NCI-H748 (cell line): ENCODE measurements at regions not wholly inside any gene's neighbourhood (a gene's known extent, or its start where the extent isn't known, plus 50 kb on each side); places are given as distances from the start of the nearest gene placed in this dataset.
"Not testable (repeated sequence)": the region's sequence is repeated elsewhere in the genome, so short reads cannot be mapped to it uniquely, and the experiment has no call there.

Experiments used
- DNase-seq: peaks from one replicate; lab custom pipeline; 2025; ENCODE audit not compliant: unreplicated experiment; lab: John Stamatoyannopoulos, UW

- no peak for DNase-seq
Measured at GRCh38 chr2:134009440-134009839, 244.4 kb upstream of the MGAT5 start.

GRCh38 chr2:134009906-134010305, 244.0 kb upstream of the MGAT5 start:
- not testable (repeated sequence) for DNase-seq

GRCh38 chr2:134011936-134012586, 241.8 kb upstream of the MGAT5 start:
- no peak for DNase-seq

- DNase-seq = no peak
Measured at GRCh38 chr2:134014196-134014960, 239.5 kb upstream of the MGAT5 start.

GRCh38 chr2:134019871-134020270, 234.0 kb upstream of the MGAT5 start:
- DNase-seq = no peak

GRCh38 chr2:134020608-134021007, 233.3 kb upstream of the MGAT5 start:
- DNase-seq = no peak

GRCh38 chr2:134021830-134022524, 231.9 kb upstream of the MGAT5 start:
- no peak for DNase-seq

- no peak for DNase-seq
Measured at GRCh38 chr2:134023854-134024253, 230.0 kb upstream of the MGAT5 start.

- no peak for DNase-seq
Measured at GRCh38 chr2:134027980-134028379, 225.9 kb upstream of the MGAT5 start.

- no peak for DNase-seq
Measured at GRCh38 chr2:134029418-134029817, 224.5 kb upstream of the MGAT5 start.

- no peak for DNase-seq
Measured at GRCh38 chr2:134031539-134031938, 222.3 kb upstream of the MGAT5 start.

- DNase-seq = no peak
Measured at GRCh38 chr2:134035605-134036370, 218.1 kb upstream of the MGAT5 start.

GRCh38 chr2:134039912-134040581, 213.8 kb upstream of the MGAT5 start:
- no peak for DNase-seq

- not testable (repeated sequence) for DNase-seq
Measured at GRCh38 chr2:134040626-134041172, 213.2 kb upstream of the MGAT5 start.

- no peak for DNase-seq
Measured at GRCh38 chr2:134041877-134042276, 212.0 kb upstream of the MGAT5 start.

GRCh38 chr2:134043028-134043427, 210.8 kb upstream of the MGAT5 start:
- not testable (repeated sequence) for DNase-seq

- no peak for DNase-seq
Measured at GRCh38 chr2:134052173-134052572, 201.7 kb upstream of the MGAT5 start.

- DNase-seq = no peak
Measured at GRCh38 chr2:134056173-134056572, 197.7 kb upstream of the MGAT5 start.

- DNase-seq = not testable (repeated sequence)
Measured at GRCh38 chr2:134061066-134061465, 192.8 kb upstream of the MGAT5 start.

GRCh38 chr2:134062235-134062634, 191.6 kb upstream of the MGAT5 start:
- not testable (repeated sequence) for DNase-seq
